HG03103 (cell line): ENCODE measurements at regions not wholly inside any gene's neighbourhood (a gene's known extent, or its start where the extent isn't known, plus 50 kb on each side); places are given as distances from the start of the nearest gene placed in this dataset.

Source experiments
- ATAC-seq: cut with Tn5 transposase; IDR thresholded peaks from one replicate; pipeline ENCODE4 v1.9.1; 2021; ENCODE audit warnings: low read depth; ENCODE audit not compliant: unreplicated experiment

DNA sequence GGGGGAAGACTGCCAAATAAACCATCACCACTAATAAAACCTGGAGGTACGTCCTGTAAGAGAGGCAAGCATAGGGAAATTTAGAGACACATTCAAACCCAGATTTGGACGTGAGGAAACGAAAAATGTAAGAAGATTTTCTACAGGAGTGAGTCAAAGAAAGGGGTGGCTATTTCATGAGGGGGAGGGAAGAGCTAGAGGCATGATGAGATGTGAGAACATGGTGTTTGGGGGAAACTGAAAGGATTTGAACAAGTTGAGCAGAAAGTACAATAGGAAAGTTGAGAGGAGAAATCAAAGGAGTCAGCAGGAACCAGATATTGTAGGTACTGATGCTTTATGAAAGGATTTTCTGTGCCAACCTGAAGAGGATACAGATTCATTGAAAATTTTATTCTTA, 179.1 kb upstream of the HS3ST5 start:
- ATAC-seq: no peak

DNA sequence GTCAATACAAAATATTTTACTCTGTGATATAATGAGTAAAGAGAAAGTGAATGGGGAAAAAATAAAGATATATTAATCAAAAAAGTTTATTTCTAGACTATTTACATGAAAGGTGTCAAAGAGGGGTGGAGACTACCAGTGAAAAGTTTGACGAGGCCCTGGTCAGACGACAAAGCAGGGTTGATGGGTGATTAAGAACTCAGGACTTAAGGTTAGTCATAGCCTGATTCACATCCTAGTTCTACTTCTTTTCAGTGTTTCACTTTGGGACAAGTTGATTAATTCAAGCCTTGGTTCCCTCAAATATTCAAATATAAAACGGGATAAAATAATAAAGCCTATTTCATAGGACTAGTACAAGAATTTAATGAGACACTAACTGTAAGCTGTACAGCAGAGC, 178.2 kb upstream of the HS3ST5 start:
- ATAC-seq: no peak

DNA sequence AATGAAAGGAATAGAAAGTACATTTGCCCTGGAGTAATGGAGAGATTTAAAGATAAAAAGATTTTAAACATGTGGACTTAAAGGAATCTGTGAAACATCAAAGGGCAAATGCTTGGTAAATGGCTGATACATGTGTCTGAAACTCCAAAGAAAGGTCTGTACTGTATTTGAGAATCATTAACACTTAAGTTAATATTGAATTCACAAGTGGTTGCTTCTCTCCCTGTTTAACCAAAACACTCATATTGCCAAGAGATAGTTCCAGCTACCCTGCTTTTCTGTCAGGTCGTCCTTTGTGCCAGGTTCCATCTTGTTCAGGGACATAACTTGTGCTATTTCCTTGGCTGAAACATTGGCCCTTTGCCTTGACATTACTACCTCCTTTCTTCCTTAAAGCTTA, 171.3 kb upstream of the HS3ST5 start:
- no peak for ATAC-seq

DNA sequence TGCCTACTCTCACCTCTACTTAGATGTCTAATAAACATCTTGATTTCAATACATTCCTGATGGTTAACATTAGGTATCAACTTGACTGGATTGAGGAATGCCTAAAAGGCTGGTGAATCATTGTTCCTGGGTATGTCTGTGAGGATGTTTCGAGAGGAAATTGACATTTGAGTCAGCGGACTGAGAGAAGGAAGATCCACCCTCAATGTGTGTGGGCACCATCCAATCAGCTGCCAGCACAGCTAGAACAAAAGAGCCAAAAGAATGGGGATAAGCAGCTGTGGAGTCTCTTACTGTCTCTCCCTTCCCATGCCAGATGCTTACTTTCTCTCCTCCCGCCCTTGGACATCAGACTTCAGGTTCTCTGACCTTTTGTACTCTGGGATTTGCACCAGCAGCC, 128.6 kb upstream of the HS3ST5 start:
- ATAC-seq: no peak

DNA sequence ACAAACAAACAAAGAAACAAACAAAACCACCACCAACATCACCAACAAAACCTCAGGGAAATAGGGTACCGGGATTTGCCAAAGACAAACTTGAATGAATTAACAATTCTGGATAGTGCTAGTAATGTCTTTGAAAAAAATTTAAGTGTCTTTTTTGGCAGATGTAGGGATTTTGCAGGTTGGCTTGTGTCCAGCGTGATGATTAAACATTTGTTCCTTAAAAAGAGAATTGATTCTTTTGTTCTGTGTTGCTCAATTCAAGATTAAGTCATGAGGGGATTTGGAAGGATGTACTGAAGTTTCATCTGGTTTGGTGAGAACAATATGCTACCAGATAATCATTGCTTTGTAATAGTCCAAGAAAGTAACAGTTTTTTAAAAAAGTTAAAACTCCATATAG, 125.1 kb upstream of the HS3ST5 start:
- no peak for ATAC-seq

DNA sequence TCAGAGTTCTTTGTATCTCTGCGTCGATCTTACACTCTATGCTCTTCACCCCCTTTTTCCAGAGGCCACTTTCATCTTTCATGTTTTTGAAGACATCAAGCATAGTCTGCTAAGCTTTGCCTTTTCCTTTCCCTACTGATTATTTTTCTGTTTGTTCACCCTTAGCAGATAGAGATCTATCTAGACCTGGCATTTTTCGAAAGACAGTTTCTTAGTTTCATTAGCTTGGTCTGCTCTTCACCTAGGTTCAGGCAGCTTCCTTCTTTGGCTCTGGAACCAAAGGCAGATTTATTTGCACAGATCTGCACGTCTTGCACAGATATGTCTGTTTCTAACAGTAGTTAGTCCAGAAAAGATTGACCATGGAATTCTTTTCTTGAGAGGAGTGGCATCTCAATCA, 122.7 kb upstream of the HS3ST5 start:
- no peak for ATAC-seq

DNA sequence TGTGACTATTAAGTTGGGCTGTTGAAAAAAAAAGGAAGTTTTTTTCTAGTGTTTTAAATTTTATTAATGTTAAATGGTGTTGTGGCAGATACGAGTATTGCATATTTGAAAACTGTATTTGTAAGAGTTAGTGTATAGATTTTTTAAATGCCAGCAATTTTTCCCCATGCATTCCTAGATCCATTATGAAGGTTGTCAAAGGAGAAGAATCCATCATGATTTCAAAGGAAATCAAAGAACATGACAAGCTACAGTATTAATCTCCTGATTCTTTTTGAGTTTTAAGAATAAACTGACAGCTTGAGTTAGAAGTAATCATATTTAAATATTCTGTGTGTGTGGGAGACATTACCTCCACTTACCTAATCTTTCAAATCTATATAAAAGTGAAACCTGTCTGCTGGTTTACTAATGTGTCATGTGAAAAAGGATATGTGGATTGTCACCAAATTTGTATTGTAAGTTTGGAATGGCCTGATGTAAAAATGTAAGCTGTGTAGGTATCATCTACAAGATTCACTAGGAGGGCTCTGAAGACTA, 111.0 kb upstream of the HS3ST5 start:
- ATAC-seq: no peak

DNA sequence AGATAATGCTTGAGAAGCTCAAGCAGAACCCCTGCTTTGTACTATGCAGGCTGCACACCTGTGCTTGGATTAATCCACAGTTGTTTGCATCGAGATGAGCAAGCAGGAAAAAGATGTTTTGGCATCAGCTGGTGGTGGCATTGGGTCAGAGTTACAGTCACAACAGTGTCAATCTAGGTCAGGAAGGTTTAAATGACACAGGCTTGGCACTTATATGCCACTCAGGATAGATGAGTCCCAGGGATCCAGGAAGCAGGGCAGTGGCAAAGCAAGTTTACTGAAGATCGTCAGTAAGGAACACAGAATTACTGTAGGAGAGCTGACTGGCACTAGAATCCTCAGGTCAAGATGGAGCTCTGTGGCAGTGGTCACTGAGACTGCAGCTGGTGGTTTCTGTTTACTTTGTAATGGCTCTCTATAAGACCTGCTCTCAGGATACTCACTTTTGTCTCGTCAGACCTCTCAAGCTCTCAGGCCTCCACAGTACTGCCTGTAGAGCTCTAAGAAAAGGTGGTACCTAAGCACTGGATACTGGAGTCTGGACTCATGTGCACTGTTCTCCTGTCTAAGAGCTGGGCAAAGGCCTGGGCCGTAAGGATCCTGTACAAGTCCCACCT, 110.1 kb upstream of the HS3ST5 start:
- no peak for ATAC-seq

DNA sequence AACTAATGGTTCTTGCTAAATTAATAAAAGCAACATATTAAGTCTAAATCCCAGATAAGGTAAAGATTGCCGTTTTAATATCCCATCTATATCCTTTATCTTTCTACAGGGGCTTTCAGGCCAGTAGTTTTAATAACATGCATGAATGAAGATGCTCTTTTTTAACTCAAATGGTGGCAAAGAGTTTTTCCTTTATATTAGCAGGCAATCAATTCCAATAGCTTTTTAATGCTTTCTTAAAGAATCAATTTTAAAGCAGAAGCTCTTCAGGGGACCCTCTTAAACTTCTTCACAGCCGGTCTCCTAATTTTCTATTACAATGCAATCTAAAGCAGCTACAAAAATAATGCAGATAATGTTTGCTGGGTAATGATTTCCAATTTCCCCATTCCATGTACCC, 107.8 kb upstream of the HS3ST5 start:
- no peak for ATAC-seq

DNA sequence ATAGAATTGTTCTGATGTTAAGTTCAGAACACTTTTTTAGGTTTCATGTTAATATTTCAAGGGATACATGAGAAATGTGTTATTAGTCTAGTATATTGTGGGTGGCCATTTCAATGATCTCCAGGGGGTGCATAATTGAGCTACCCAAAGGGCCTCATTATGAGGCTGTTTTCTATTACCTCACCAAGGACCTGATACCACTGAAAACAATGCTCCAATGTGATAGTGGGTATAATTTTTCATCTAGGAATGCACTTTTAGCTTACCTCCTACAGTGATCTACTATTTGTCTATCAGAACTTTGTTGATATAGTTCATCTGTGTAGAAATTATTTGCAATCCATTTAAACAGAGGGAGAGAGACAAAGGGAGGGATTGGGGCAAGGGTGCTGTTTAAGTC, 106.8 kb upstream of the HS3ST5 start:
- ATAC-seq: no peak

DNA sequence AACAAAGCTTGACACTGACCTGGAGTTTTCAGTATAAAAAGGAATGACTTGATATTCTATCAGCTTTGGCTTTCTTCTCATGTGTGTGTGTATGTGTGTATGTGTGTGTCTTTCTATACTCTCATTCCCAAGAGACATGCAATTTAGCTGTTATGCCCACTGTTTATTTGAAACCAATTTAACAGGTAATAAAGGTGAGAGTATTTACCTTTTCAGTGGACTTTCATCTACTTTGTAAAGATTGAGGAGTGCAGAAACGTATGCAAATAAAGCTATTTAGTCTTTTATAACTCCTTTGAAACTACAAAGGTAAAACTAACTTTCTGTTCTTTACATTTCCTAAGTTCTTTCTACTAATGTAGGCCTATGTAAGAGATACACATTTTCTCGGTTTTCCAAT, 103.5 kb upstream of the HS3ST5 start:
- ATAC-seq: no peak

DNA sequence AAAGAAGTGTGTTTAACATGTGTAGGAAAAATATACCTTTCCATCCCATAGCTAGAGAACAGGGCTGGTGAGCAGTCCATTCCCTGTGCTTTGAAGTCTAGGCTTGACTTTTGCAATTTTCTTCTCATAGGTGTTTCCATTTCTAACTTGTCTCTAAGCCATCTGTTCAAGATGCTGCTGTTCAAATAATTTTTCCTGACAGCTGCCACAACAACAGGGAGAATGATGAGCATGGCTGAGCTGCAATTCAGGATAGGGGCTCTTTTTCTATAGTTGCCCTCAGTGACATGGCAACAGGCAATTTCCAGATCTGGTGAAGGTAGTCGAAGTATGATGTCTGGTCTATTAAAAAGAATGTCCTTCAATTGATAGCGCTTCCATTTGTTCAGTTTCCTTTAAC, 103.0 kb upstream of the HS3ST5 start:
- no peak for ATAC-seq

DNA sequence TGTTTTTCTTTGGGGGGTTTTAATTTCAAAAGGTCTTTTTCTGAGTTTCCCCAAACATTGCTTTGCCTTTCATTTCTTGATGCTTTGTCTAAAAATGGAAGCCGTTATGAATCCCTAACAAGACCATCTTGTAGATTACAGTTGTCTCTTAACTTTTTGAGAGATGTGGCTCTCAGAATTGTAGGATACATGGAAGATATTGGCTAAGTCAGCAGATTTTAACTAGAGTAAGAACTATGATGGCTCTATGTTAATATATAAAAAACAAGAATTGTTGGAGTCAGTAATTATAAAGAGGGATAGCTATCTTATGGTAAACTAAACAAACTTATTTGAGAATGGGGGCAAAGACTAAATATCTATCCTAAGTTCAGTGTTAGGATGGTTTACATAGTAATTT, 96.6 kb upstream of the HS3ST5 start:
- ATAC-seq: no peak

DNA sequence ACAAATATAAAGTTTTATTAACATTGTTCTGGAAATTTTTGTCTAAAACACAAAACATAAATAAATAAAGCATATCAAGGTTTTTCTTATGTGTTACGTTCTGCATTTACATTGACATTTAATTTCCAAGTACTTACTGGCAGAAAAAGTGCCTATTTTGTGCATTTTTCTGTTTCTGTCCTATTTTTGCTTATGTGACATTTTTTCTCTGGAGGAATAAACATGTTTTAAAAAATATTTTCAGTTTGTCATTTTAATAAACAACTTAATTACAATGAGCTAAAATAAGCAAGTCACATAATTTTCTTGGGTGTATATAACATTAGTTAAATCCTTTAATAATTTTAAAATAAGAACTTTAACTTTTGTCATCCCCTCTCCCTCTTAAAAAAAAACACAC, 94.4 kb upstream of the HS3ST5 start:
- ATAC-seq: no peak

DNA sequence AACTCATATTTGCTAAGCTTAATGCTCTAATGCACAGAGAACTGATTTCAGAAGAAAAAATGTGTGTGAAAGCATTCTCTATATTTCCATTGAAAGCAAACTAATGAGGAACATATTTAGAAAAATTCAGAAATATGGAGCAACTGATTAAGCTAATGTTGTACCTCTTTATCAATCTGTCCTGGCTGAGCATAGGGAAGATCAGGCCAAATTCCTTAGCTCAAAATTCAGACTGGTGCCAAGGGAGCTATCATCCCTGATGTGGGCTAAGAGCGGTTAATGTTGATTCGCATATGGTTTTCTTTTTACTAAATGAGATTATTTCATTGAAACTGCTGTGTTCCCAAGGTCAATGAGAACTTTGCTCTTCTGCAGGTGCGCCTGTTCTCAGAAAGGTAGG, 93.9 kb upstream of the HS3ST5 start:
- ATAC-seq: no peak

DNA sequence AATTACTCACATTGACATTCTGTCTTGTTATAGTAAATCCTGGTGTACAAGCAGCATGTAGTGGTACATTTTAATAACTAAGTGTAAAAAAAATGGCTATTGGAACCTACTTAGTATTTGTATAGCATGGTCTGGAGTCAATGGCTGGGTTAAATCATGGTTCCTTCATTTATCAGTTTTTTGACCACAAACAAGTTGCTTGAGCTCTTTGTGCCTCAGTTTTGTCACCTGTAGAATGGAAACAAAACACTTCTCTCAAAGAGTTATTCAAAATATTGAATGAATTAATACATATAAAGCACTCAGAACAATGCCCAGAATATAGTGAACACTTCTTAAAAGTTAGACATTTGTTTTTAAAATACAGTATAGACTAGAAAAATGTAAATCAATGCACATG, 93.2 kb upstream of the HS3ST5 start:
- ATAC-seq: no peak

DNA sequence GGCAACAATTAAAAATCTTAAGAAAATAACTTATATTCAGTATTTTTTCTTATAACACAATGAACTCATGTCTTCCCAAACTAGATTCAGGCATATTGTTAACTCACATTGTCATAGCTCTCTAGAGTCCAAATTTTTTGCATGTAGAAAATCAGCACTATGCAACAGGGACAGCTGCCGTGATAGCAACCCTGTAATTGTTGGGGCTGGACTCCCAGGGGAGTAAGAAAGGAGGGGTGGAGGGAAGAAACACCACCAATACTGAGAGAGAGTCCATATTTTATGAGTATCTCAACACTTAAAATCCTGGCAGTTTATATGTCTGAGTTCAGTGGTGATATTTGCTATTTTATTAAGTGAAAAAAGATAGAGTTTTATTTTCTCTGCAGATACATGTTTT, 89.6 kb upstream of the HS3ST5 start:
- ATAC-seq: no peak

DNA sequence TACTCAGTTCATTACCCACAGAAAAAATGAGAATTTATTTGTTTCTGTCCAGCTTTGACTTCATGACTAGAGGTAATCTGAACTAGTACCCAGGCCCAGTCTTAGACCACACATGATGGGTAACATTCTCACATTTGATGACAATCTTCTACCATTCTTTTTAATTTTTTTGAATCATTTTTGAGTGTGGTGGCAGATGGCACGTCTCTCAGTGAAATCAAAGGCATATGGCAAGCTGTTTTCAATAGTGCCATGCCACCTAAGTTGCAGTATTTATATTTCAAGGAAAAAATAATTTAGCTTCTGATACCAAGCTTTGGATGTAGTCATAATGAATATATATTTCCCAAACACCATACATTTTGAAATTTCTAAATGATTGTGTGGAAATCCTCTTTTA, 88.8 kb upstream of the HS3ST5 start:
- ATAC-seq: no peak

DNA sequence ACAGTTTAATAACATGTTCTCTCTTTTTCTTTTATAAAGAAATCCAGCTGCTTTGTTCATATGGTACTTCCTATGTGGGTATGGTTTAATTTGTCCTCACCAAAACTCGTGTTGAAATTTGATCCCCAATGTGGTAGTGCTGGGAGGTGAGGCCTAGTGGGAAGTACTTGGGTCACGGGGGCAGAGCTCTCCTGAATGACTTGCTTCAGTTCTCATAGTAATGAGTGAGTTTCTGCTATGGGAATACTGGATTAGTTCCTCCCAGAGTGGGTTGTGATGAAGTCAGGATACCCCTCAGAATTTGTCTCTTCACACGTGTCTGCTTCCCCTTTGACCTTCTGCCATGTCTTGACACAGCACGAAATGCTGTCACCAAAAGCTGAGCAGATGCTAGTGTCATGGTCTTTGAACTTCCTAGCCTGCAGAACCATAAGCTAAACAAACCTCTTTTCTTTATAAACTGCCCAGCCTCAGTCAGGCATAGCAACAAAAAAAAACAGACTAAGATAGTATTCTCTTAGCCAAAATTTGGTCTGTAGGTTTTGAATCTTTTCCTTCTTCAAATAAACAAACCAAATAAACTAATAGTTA, 87.8 kb upstream of the HS3ST5 start:
- ATAC-seq: no peak

DNA sequence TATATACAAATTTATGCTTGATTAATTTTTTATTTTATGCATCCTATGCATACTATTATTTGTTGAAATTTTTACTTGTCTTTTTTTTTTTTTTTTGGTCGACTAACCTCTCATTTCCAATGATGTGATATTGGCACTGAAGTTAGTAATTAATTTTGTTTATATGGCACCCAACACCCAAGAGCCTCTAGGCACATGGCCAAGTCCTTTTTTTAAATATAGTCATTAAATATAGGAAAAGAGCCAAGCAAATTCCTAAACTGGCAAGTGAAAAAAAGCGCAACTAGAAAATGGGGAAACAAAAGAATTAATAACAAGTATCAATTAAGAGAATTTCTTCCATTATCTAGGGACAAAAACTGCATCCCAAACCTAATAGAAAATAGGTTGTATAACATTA, 85.5 kb upstream of the HS3ST5 start:
- no peak for ATAC-seq

DNA sequence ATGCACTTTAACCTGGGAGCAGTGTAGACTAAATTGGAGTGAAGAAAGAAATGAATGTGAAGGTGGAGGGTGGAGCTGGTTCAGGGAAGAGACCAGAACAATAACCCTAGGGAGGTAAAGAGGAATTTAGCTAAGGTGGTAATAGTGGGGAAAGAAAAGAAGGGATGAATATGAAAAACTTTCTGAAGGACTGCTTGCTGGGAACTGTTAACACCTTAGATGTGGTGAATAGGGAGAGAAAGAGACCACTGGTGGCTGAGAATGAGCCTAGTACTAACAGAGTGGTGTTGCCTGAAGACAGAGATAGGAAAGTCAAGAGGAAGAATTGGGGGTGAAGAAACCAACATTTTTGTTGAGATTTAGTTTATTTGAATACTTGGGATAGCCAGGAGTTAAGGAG, 78.4 kb upstream of the HS3ST5 start:
- ATAC-seq: no peak

DNA sequence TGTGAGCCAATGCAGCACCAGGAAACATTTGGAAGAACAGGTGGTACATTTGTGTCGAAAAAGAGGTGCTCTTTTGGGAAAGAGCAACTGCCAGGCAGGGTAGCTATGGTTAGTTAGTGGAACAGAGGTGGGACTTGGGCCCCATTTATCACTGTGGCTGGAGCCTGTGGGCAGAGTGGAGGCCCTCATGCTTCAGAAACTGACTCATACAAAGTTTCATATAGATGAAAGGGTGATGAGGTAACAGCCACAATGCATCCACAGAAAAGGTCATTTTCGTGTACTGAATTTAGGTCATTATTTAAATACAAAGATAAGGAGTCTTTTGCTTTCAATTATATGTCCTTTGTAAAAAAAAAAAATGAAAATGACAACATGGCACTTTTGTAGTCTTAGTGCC, 76.4 kb upstream of the HS3ST5 start:
- peak; percentile 99 for ATAC-seq
